ENCODE measurements at regions not wholly inside any gene's neighbourhood (a gene's known extent, or its start where the extent isn't known, plus 50 kb on each side); places are given as distances from the start of the nearest gene placed in this dataset.
"Not testable (repeated sequence)": the region's sequence is repeated elsewhere in the genome, so short reads cannot be mapped to it uniquely, and the experiment has no call there.

DNA sequence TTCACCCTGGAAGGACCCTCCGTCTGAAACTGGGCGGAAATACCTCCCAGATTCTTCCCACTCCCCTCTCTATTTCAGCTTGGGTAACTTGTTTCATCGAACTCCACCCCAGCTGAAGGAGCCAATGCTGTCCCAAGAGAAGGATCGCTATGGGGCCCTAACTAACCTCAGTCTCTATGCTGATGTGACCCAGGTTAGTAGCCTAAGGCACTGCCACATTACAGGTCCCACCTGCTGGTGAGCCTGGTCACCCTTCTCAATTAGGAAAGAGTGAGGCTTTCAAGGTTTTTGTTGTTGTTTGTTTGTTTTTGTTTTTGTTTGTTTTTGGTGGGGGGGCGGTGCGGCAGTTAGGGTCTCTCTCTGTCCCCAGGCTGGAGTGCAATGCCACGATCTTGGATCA lies 168.4 kb downstream of the OR2B2 start:
- Histone ChIP-seq H3K9me3 (ENCODE audit: insufficient read depth, low read depth, low read length) (no peaks in the 10 kb centered on the region), H3K36me3 (ENCODE audit: insufficient read depth, low read length) (no peaks in the 10 kb centered on the region), H3K4me1 (ENCODE audit: insufficient read depth, low read length) (no peaks in the 10 kb centered on the region), H3K79me2 (ENCODE audit: insufficient read depth, low read length) (no peaks in the 10 kb centered on the region), H3K27ac (ENCODE audit: low read depth, low read length) (no peak overlapping the region), H3K9ac (ENCODE audit: low read length) (no peak overlapping the region), H3K27me3 (ENCODE audit: insufficient read depth, low read length) (peaks cover 17% of the 10 kb centered on the region), H2AFZ (ENCODE audit: low read depth, low read length) (no peak overlapping the region), H3K4me2 (ENCODE audit: low read length) (no peak overlapping the region), H3K4me3 (ENCODE audit: insufficient read depth, low read depth, low read length) (no peak overlapping the region), H4K20me1 (ENCODE audit: insufficient read depth, low read length) (no peaks in the 10 kb centered on the region)
- no peak for DNase-seq (ENCODE audit: low read depth)
- TF ChIP-seq EZH2 (IDR thresholded peaks at IDR 0.05; ENCODE audit: insufficient read depth, low read length): no peak
- TF ChIP-seq, protein P1, sequence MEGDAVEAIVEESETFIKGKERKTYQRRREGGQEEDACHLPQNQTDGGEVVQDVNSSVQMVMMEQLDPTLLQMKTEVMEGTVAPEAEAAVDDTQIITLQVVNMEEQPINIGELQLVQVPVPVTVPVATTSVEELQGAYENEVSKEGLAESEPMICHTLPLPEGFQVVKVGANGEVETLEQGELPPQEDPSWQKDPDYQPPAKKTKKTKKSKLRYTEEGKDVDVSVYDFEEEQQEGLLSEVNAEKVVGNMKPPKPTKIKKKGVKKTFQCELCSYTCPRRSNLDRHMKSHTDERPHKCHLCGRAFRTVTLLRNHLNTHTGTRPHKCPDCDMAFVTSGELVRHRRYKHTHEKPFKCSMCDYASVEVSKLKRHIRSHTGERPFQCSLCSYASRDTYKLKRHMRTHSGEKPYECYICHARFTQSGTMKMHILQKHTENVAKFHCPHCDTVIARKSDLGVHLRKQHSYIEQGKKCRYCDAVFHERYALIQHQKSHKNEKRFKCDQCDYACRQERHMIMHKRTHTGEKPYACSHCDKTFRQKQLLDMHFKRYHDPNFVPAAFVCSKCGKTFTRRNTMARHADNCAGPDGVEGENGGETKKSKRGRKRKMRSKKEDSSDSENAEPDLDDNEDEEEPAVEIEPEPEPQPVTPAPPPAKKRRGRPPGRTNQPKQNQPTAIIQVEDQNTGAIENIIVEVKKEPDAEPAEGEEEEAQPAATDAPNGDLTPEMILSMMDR (IDR thresholded peaks at IDR 0.05; ENCODE audit: insufficient read depth, low read depth, low read length): no peak
- Mint-ChIP-seq H3K9me3 (ENCODE audit: unreplicated experiment) (no peaks in the 10 kb centered on the region), H3K27me3 (ENCODE audit: low read depth, unreplicated experiment) (peaks cover 41% of the 10 kb centered on the region), H3K4me1 (ENCODE audit: low read depth, unreplicated experiment) (no peaks in the 10 kb centered on the region), H3K36me3 (ENCODE audit: low read depth, unreplicated experiment) (no peaks in the 10 kb centered on the region), H3K4me3 (ENCODE audit: unreplicated experiment) (no peak overlapping the region), H3K27ac (ENCODE audit: unreplicated experiment) (no peak overlapping the region)
- FAIRE-seq: no peak

DNA sequence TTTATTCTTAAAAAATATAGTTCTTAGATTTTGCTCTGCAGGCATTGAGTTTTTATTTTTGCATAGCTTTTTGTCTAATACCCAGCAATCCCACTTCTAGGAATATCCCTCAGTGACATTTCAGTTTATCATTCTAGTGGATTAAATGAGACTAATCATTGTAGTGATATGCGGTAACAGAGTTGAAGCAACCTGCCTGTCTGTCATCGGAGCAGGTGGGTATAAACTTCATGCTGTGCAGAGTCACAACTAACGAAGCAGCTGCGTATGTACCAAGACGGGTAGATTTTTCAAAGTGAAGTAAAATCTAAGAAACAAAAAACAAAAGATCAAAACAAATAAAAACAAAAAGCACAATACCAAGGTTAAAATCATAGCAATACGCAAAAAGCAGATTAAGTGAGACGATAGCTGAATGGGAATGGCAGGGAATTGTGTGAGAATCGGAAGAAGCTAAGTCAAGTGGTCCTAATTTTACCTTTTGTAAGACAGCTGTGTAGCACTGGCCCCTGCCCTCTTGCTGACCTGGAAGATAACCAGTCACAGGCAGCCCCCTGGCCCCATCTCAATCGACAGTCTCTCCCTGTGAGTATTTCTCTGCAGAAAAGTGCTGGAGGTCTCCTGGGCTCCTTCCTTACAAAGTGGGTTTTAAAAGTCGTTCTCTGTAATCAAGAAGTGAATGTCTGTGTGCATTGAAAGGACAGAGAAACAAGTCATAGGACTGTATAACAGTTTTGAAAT lies 169.2 kb downstream of the OR2B2 start:
- H3K4me1 ChIP-seq (ENCODE audit: insufficient read depth, low read length): no peaks in the 10 kb centered on the region
- Mint-ChIP-seq H3K4me3 (ENCODE audit: unreplicated experiment) (no peak overlapping the region), H3K9me3 (ENCODE audit: unreplicated experiment) (no peaks in the 10 kb centered on the region), H3K27ac (ENCODE audit: unreplicated experiment) (no peak overlapping the region), H3K36me3 (ENCODE audit: low read depth, unreplicated experiment) (no peaks in the 10 kb centered on the region), H3K27me3 (ENCODE audit: low read depth, unreplicated experiment) (peaks cover 38% of the 10 kb centered on the region), H3K4me1 (ENCODE audit: low read depth, unreplicated experiment) (no peaks in the 10 kb centered on the region)
- no peak overlapping the region for H3K9ac ChIP-seq (ENCODE audit: low read length)
- H3K4me3 ChIP-seq (ENCODE audit: insufficient read depth, low read depth, low read length): no peak overlapping the region
- no peaks in the 10 kb centered on the region for H3K9me3 ChIP-seq (ENCODE audit: insufficient read depth, low read depth, low read length)
- H3K27ac ChIP-seq (ENCODE audit: low read depth, low read length): no peak overlapping the region
- H3K4me2 ChIP-seq (ENCODE audit: low read length): no peak overlapping the region
- H2AFZ ChIP-seq (ENCODE audit: low read depth, low read length): no peak overlapping the region
- FAIRE-seq: no peak
- no peaks in the 10 kb centered on the region for H3K36me3 ChIP-seq (ENCODE audit: insufficient read depth, low read length)
- TF ChIP-seq, protein P1 (IDR thresholded peaks at IDR 0.05; ENCODE audit: insufficient read depth, low read depth, low read length): no peak
- no peak for TF ChIP-seq EZH2 (IDR thresholded peaks at IDR 0.05; ENCODE audit: insufficient read depth, low read length)
- peaks cover 16% of the 10 kb centered on the region for H3K27me3 ChIP-seq (ENCODE audit: insufficient read depth, low read length)
- no peaks in the 10 kb centered on the region for H3K79me2 ChIP-seq (ENCODE audit: insufficient read depth, low read length)
- H4K20me1 ChIP-seq (ENCODE audit: insufficient read depth, low read length): no peaks in the 10 kb centered on the region
- DNase-seq (ENCODE audit: low read depth): no peak

DNA sequence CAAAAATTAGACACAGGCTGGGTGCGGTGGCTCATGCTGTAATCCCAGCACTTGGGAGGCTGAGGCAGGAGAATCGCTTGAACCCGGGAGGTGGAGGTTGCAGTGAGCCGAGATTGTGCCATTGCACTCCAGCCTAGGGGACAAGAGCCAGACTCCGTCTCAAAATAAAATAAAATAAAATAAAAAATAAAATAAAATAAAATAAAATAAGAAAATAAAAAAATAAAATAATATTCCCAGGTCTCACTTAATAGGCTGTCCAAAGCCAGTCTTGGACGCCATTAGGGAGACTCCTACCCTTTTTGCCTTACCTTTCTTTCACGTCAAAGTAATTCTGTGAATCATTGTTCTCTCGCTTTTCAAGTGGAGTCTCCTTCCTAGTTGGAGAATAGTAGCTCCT lies 172.3 kb downstream of the OR2B2 start:
- FAIRE-seq; H3K4me3 ChIP-seq (ENCODE audit: insufficient read depth, low read depth, low read length); H3K9ac ChIP-seq (ENCODE audit: low read length); H3K27ac ChIP-seq (ENCODE audit: low read depth, low read length); H3K27ac Mint-ChIP-seq (ENCODE audit: unreplicated experiment); H3K4me1 ChIP-seq (ENCODE audit: insufficient read depth, low read length); H3K9me3 Mint-ChIP-seq (ENCODE audit: unreplicated experiment); H3K9me3 ChIP-seq (ENCODE audit: insufficient read depth, low read depth, low read length); H2AFZ ChIP-seq (ENCODE audit: low read depth, low read length); H3K36me3 Mint-ChIP-seq (ENCODE audit: low read depth, unreplicated experiment); H3K4me1 Mint-ChIP-seq (ENCODE audit: low read depth, unreplicated experiment); H3K36me3 ChIP-seq (ENCODE audit: insufficient read depth, low read length); DNase-seq (ENCODE audit: low read depth); H3K79me2 ChIP-seq (ENCODE audit: insufficient read depth, low read length); H3K4me2 ChIP-seq (ENCODE audit: low read length); H4K20me1 ChIP-seq (ENCODE audit: insufficient read depth, low read length); H3K4me3 Mint-ChIP-seq (ENCODE audit: unreplicated experiment): not testable (repeated sequence)
- H3K27me3 Mint-ChIP-seq (ENCODE audit: low read depth, unreplicated experiment): peaks cover 22% of the 10 kb centered on the region
- peaks cover 14% of the 10 kb centered on the region for H3K27me3 ChIP-seq (ENCODE audit: insufficient read depth, low read length)

Measured in astrocyte (in vitro differentiated cells and primary cell).